T-helper 17 cell (primary cell): ENCODE measurements at regions not wholly inside any gene's neighbourhood (a gene's known extent, or its start where the extent isn't known, plus 50 kb on each side); places are given as distances from the start of the nearest gene placed in this dataset.
A peak's percentile ranks its signal among the peaks of the same experiment; 100 is the strongest.
"Not testable (repeated sequence)": the region's sequence is repeated elsewhere in the genome, so short reads cannot be mapped to it uniquely, and the experiment has no call there.

Source experiments
- ATAC-seq: fragments of 150-1000 bp; cut with Tn5 transposase; 2 replicates; pipeline ENCODE4 v1.10.0; 2021; ENCODE audit warnings: mild to moderate bottlenecking, moderate library complexity
- DNase-seq, 3 donors: peaks; one replicate each; pipeline versions ENCODE4 v3.0.0 to v3.0.0-alpha.2; 2020 to 2021
- H3K9me3 ChIP-seq: one replicate; pipeline ENCODE4 v1.7.0; 2013; ENCODE audit warnings: low read length, mild to moderate bottlenecking; ENCODE audit not compliant: control insufficient read depth, poor library complexity, severe bottlenecking
- H3K27ac Mint-ChIP-seq: one replicate; pipeline ENCODE4 v1.8.0; 2022; ENCODE audit warnings: mild to moderate bottlenecking, moderate library complexity, mixed read lengths
- H3K27me3 Mint-ChIP-seq: one replicate; pipeline ENCODE4 v1.8.0; 2022; ENCODE audit warnings: mixed read lengths
- H3K36me3 Mint-ChIP-seq: one replicate; pipeline ENCODE4 v1.8.0; 2022; ENCODE audit warnings: low read depth, mixed read lengths
- H3K4me1 Mint-ChIP-seq: one replicate; pipeline ENCODE4 v1.8.0; 2022; ENCODE audit warnings: mild to moderate bottlenecking, mixed read lengths
- H3K4me3 Mint-ChIP-seq: one replicate; pipeline ENCODE4 v1.8.0; 2022; ENCODE audit warnings: mild to moderate bottlenecking, moderate library complexity, mixed read lengths

DNA sequence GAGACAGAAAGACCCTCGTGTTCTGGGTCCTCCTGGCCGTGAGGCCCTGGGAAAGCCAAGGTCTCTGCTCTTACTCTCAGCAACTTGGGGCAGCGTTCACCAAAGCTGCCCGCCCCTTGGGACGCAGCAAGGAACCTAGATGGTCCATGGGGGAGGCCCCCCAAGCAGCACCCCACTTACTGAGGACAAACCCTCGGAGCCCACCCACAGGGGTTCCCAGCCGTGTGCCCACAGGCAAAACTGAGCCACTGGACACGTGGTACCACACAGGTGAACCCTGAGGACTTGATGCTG, 166.2 kb upstream of the IQSEC1 start:
- DNase-seq, result no peak
- Mint-ChIP-seq H3K4me1 (peaks cover 17% of the 10 kb centered on the region), H3K36me3 (no peaks in the 10 kb centered on the region), H3K27me3 (peaks cover 17% of the 10 kb centered on the region), H3K4me3 (no peak overlapping the region), H3K27ac (no peak overlapping the region)
- no peak for ATAC-seq
- H3K9me3 ChIP-seq, result no peaks in the 10 kb centered on the region

DNA sequence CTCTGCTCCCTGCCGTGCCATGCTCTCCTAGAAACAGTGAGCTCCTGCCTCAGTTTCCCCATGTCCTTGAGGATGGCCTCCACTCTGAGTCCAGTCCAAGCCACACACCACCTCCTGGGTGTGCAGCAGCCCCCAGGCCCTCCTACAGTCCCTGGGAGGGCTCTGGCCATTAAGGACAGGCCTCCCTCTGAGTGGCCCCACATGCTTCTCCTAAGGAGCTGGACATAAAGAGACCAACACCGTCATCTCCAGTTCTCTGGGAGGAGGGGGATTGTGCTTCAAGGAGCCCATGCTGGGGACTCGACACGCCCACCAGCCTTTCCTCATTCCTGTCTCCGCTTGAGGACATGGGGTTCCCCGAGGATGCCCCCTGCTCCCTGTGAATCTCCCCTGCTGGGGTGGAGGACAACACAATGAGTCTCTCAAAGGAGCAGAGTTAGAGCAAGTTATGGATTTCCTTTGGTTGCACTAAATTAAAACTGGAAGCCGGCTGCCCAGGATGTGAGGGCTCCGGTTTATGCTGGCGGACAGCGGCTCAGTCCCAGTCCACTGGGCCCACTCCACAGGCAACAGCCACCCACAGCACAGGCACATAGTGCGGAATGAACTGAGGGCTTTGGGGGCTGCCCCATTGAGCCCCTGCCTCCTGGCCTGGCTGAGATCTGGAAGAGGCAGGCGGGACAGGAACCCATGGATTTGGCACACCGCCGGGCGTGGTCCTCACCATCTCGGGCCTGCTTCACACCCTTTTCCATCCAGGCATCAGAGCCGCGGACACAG, 165.6 kb upstream of the IQSEC1 start:
- ATAC-seq, result no peak
- no peaks in the 10 kb centered on the region for H3K36me3 Mint-ChIP-seq
- DNase-seq, result no peak
- peak overlapping the region; percentile 24 for H3K27ac Mint-ChIP-seq
- peaks cover 22% of the 10 kb centered on the region for H3K4me1 Mint-ChIP-seq
- no peak overlapping the region for H3K4me3 Mint-ChIP-seq
- H3K27me3 Mint-ChIP-seq, result peaks cover 20% of the 10 kb centered on the region
- H3K9me3 ChIP-seq, result no peaks in the 10 kb centered on the region

DNA sequence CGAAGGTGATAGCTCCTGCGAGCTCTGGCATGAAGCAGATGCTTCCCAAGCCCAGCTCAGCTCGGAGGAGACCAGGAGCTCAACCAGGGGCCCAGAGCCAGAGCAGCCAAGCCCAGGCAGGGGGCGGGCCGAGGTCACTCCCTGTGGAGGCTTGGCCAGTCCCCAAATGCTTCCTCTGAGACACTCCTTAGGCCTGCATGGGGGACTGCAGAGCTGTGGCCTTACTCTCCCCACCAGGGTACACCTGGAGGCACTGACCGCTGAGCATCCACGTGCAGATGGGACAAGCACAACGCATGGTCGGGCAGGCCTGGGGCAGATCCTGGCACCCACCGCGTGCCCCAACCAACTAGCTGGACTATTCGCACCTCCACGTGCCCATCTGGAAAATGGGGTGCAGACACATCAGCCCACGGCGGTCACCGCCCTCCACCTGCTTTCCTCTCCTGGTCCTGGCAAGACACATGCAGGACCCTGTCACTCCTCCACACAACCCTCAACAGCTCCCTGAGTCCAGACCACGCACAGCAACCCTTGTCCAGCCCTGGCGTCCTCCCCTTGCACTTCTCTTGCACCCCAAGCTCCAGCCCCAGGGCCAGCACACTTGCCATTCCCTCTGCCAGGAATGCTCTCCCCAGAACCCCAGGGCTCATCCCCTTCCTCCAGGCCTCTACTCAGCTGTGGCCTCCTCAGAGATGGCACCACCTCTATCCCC, 164.7 kb upstream of the IQSEC1 start:
- Mint-ChIP-seq H3K4me3 (no peak overlapping the region), H3K27me3 (peaks cover 20% of the 10 kb centered on the region), H3K4me1 (peaks cover 28% of the 10 kb centered on the region), H3K27ac (peak overlapping the region; percentile 24), H3K36me3 (no peaks in the 10 kb centered on the region)
- ATAC-seq (no peak), DNase-seq (no peak)
- H3K9me3 ChIP-seq, result no peaks in the 10 kb centered on the region

DNA sequence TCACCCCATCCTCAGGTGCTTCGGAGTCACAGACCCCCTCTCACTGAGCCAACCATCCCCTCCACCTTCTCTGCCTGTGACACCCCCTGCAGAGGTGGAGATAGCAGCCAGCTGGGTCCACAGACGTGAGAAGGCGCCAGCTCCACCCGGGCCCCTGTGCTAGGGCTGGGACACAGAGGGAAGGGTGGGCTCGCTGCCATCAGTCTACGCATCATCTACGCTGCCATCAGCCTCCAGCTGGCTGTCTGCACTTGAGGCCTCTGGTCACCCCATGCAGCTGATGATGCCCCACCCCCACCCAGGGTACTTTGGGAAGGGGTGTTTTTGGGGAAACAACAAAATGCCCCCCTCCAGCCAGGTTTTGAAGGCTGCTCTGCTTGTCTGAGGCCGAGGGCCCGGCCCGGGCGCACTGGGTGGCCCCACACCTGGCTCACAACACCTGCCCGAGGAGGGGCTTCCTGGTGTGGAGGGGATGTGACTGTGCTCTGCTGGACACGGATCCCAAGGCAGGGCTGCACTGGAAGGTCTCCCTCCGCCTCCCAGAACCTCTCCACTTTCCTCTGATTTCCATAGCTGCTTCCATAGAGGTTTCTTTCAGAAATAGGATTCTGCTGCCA, 163.4 kb upstream of the IQSEC1 start:
- peaks cover 20% of the 10 kb centered on the region for H3K27me3 Mint-ChIP-seq
- no peak for DNase-seq
- no peaks in the 10 kb centered on the region for H3K9me3 ChIP-seq
- peaks cover 30% of the 10 kb centered on the region for H3K4me1 Mint-ChIP-seq
- H3K27ac Mint-ChIP-seq, result no peak overlapping the region
- H3K36me3 Mint-ChIP-seq, result no peaks in the 10 kb centered on the region
- ATAC-seq, result no peak
- H3K4me3 Mint-ChIP-seq, result no peak overlapping the region

DNA sequence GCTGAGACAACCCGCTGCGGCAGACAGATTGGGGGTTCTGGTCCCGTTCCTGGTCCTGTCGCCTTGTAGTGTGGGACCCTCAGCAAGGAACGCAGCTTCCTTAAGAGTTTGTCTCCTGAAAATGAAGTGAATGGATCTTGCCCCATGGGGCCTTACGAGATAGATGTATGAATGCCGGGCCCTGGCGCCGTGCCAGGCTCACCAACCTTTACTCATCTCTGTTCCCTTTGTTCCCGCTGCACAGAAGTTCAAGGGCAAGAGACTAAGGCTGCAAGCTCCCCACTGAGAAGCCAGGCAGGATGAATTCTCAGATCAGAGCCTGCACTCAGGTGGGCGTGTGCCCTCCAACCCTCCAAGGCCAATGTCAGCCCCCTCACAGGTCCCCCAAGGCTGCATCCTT, 162.7 kb upstream of the IQSEC1 start:
- peak overlapping the region; percentile 34 for H3K27ac Mint-ChIP-seq
- no peak overlapping the region for H3K4me3 Mint-ChIP-seq
- H3K4me1 Mint-ChIP-seq, result peaks cover 30% of the 10 kb centered on the region
- no peaks in the 10 kb centered on the region for H3K36me3 Mint-ChIP-seq
- H3K9me3 ChIP-seq, result no peaks in the 10 kb centered on the region
- peaks cover 20% of the 10 kb centered on the region for H3K27me3 Mint-ChIP-seq
- ATAC-seq (no peak), DNase-seq (no peak)

DNA sequence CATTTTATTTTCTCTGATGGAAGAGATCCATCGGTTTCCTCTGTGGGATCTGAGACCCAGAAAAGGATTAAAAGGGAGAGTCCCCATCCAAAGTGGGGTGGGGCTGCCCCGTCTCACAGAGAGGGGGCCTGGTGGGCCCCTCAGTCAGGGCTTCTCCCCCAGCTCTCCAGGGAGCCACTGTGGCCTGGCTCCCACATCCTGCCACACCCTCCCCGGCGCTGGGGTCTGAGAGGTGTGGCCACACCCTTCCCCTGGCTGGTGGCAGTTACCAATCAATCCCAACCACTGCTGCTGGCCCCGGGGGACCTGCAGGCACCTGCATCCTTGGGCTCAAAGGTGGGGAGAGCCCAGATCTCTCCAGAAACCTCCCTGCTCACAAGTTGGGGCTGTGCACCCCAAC, 161.8 kb upstream of the IQSEC1 start:
- Mint-ChIP-seq H3K27me3 (peaks cover 20% of the 10 kb centered on the region), H3K4me1 (peaks cover 30% of the 10 kb centered on the region), H3K27ac (peak overlapping the region; percentile 21), H3K36me3 (no peaks in the 10 kb centered on the region), H3K4me3 (peak overlapping the region; percentile 78)
- ATAC-seq (peak; percentile 33), DNase-seq (no peak)
- no peaks in the 10 kb centered on the region for H3K9me3 ChIP-seq

DNA sequence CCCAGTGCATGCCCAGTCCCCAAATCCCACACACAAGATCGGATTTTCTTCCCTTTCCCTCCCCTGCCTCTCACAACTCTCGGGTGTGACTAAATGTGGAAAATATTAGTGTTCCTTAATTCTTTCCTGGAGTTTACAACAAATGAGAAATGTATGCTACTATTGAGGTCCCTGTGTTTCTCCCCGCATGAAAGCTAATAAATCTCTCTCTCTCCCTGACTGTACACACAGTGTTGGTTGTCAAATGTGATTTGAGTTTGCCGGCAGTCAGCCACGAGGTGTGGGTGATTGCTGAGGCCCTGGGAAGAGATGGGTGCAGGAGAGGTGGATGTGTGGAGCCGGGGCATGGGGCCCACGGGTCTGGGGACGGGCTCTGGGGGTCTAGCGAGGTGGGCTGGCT, 161.4 kb upstream of the IQSEC1 start:
- H3K4me1 Mint-ChIP-seq, result peaks cover 30% of the 10 kb centered on the region
- H3K36me3 Mint-ChIP-seq, result no peaks in the 10 kb centered on the region
- peak overlapping the region; percentile 21 for H3K27ac Mint-ChIP-seq
- peaks cover 19% of the 10 kb centered on the region for H3K27me3 Mint-ChIP-seq
- H3K9me3 ChIP-seq, result no peaks in the 10 kb centered on the region
- ATAC-seq (no peak), DNase-seq (no peak)
- H3K4me3 Mint-ChIP-seq, result peak overlapping the region; percentile 78

DNA sequence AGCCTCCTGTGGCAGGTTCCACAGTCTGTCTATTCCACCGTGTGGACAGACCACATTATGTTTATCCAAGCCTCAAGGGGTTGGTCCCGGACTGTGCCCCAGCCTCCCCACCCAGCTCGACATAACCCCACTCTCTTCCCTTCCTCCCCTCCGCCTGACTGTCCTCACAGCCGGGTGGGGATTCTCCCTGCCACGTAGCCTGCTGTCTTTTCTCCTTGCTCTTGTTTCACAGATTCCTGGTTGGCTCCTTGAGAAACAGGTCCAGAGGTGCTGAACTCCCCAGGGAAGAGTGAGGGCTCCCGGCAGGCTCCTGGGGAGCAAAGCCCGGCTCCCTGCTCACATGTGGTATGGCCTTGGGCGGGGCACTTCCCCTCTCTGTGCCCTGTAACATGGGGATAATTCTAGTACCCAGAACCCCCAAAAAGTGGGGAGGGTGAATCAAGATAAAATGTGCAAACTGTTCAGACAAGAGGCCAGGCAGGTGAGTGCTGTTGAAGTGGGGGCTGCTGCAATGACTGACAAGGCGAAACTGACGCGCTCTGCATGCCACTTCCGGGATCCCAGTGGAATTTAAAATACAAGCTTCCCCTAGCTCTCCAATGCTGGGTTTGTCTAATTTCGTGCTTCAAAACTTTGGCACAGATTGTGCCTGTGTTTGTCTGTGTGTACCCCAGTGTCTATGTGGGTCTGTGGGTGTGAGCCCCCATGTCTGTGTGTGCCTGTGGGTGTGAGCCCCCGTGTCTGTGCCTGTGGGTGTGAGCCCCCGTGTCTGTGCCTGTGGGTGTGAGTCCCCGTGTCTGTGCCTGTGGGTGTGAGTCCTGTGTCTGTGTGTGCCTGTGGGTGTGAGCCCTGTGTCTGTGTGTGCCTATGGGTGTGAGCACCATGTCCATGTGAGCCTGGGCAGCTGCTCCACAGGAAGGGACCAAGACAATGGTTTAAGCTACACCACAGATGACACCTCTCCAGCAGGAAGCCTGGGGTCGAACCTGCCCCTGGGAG, 160.6 kb upstream of the IQSEC1 start:
- ATAC-seq (peak; percentile 18), DNase-seq (no peak)
- H3K9me3 ChIP-seq, result no peaks in the 10 kb centered on the region
- H3K36me3 Mint-ChIP-seq, result no peaks in the 10 kb centered on the region
- peaks cover 30% of the 10 kb centered on the region for H3K4me1 Mint-ChIP-seq
- H3K4me3 Mint-ChIP-seq, result peak overlapping the region; percentile 78
- peak overlapping the region; percentile 21 for H3K27ac Mint-ChIP-seq
- H3K27me3 Mint-ChIP-seq, result peaks cover 15% of the 10 kb centered on the region

DNA sequence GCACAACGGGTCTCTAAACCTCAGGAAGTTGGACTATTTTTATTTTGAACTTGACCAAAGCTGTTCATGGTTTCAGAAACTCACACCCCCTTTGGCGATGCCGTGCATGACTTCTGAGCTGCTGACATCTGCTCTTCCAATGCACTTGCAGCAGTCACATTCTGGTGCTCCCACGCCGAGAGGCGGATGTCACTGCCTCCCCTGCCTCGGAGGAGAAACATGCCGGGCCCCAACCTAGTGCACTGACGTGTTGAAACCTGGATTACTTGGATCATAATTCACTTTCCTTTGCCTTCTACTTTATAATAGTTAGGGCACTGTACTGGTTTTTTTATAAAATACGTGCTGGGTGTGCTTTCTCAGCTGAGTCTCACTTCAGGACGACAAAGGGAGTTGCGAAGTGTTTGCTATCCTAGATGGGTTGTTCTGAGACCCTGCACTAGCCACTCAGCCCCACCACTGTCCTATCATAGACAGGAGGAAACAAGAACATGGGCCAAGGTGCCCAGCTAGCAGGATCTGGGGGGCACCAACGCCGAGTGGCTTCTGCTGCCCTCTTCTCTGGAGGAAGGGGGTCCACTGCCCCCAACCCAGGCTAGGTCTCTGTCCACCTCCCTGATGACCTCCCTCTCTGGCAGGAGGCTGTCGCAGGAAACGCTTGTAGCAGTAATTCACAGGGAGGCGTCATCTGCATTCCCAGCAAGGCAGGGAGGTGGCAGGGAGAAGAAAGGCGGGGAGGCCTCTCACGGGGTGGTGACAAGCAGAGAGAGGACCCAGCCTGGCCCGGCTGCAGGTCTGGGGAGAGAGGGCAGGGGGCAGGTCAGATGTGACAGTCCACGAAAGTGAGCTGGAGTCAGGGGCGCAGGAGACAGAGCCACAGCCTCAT, 158.8 kb upstream of the IQSEC1 start:
- no peak for DNase-seq
- H3K27me3 Mint-ChIP-seq, result peaks cover 8% of the 10 kb centered on the region
- no peak for ATAC-seq
- H3K27ac Mint-ChIP-seq, result no peak overlapping the region
- peaks cover 27% of the 10 kb centered on the region for H3K4me1 Mint-ChIP-seq
- no peak overlapping the region for H3K4me3 Mint-ChIP-seq
- H3K9me3 ChIP-seq, result no peaks in the 10 kb centered on the region
- no peaks in the 10 kb centered on the region for H3K36me3 Mint-ChIP-seq

DNA sequence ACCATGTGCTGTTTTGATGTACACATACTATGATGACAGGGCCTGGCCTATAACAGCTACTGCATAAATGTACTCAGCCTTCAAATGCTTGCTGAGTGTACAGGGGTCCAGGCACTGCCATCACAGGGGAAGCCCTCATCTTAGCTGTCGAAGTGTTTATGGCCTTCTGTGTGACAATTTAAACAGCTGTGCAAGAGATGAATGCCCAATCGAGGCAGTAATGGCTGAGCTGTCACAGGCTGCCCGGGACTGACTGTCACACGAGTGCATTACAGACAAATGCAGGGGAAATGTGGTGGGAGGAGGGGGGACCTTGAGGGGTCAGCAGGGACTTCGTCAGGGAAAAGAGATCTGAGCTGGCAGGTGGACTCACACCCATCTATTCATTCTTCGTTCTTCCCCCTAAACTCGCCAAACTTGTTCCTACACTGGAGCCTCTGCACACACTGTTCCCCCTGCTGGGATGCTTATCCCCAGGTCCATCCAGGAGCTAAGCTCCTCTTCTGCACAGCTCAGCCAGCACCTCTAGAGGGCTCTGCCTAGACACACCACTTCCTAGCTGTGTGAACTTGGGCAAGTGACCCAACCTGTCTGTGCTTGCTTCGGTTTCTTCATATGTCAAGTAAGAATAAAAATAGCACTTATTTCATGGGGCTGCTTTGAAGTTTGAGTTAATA, 156.2 kb upstream of the IQSEC1 start:
- Mint-ChIP-seq H3K27me3 (peaks cover 3% of the 10 kb centered on the region), H3K27ac (peak overlapping the region; percentile 0), H3K36me3 (no peaks in the 10 kb centered on the region), H3K4me1 (peaks cover 13% of the 10 kb centered on the region), H3K4me3 (no peak overlapping the region)
- ATAC-seq (no peak), DNase-seq (no peak)
- no peaks in the 10 kb centered on the region for H3K9me3 ChIP-seq

DNA sequence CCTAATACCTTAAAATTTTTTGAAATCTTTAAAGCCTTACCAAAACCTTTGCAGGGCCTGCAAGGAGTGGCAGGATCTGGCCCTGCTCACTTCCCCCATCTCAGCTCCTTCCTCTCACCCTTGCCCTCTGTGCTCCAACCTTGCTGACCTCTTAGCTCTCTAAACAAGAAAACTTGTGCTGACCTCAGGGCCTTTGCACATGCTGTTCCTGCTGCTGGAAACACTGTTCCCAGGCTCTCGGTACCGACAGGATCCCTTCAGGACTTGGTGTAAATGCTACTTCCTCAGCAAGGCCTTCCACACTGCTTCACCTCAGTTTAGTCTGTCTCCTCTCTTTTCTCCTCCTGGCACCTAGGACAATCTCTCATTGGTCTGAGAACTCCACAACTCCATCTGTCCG, 155.4 kb upstream of the IQSEC1 start:
- no peak overlapping the region for H3K4me3 Mint-ChIP-seq
- H3K27me3 Mint-ChIP-seq, result no peaks in the 10 kb centered on the region
- no peaks in the 10 kb centered on the region for H3K36me3 Mint-ChIP-seq
- H3K27ac Mint-ChIP-seq, result no peak overlapping the region
- no peaks in the 10 kb centered on the region for H3K9me3 ChIP-seq
- ATAC-seq, result no peak
- peaks cover 7% of the 10 kb centered on the region for H3K4me1 Mint-ChIP-seq
- DNase-seq, result no peak

DNA sequence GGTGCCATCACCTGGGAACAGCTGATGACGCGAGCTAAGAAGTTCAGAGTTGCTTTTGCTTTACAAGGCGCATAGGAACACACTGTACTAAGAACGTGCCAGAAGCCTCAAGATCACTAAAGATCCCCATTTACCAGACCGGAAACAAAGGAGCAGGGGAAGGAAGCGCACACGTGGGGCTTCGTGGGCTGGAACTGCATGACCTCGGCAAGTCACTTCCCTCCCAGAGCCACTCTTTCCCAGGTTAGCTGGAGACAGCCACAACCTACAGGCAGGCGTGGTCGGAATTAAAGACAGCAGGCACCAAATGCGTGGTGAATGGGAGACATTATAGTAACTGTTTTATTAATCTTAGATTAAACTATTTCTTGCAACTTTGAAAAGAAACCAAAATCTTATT, 154.9 kb upstream of the IQSEC1 start:
- H3K27ac Mint-ChIP-seq, H3K27me3 Mint-ChIP-seq, H3K4me3 Mint-ChIP-seq, H3K4me1 Mint-ChIP-seq, H3K36me3 Mint-ChIP-seq, ATAC-seq, DNase-seq, H3K9me3 ChIP-seq: not testable (repeated sequence)
